ENCODE measurements at regions not wholly inside any gene's neighbourhood (a gene's known extent, or its start where the extent isn't known, plus 50 kb on each side); places are given as distances from the start of the nearest gene placed in this dataset.

DNA sequence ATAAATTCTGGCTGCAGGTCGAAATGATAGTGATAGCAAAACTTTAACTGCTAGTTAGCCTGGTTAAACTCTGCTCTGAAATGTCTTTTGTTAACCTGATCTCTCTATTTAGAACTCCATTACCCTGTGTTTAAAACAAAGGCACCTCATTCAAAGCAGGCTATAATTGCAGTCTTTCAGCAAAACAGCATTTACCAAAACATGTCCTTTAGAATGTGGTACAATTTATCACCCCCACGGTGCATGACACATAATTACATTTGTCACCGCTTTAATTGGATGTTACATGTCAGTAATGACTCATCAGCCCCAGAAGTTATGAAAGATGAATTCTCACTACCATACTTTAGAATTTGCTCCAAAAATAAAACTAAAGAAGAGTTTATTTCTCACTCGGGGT, 295.4 kb downstream of the TOX3 start:
- ATAC-seq = no peak
- intact Hi-C loops (cut with DNase I, micrococcal nuclease) = no loop called here
- no peak for DNase-seq

DNA sequence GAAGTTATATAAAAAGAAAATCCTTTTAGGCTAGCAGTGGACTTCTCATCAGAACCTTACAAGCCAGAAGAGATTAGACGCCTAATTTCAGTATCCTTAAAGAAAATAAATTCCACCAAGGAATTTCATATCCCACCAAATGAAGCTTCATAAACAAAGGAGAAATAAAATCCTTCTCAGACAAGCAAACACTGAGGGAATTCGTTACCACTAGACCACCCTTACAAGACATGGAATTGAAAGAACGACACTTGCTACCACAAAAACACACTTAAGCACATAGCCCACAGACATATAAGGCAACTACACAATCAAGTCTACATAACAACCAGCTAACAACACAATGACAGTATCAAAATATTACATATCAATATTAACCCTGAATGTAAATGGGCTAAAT, 299.2 kb downstream of the TOX3 start:
- no peak for ATAC-seq
- no peak for DNase-seq
- intact Hi-C loops (cut with DNase I, micrococcal nuclease) = no loop called here

DNA sequence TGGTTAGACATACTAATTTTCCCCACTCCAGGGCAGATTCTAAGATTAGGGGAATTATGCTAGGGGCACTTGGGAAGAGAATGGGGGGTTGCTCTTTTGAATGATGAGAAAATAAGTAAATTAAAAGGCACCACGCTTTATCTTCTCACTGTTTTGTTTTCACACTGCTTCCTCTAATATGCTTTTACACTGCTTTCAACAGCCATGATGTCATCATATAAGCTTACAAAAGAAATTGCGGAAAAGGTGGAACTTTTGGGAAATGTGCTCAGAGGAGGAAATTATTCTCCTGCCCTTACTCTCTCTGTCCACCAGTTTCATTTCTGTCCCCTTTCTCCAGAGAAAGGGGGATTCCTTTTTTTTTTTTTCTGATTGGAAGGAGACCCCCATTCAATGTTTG, 308.2 kb downstream of the TOX3 start:
- DNase-seq (no peak), ATAC-seq (no peak)
- intact Hi-C loops (cut with DNase I, micrococcal nuclease) = no loop called here

DNA sequence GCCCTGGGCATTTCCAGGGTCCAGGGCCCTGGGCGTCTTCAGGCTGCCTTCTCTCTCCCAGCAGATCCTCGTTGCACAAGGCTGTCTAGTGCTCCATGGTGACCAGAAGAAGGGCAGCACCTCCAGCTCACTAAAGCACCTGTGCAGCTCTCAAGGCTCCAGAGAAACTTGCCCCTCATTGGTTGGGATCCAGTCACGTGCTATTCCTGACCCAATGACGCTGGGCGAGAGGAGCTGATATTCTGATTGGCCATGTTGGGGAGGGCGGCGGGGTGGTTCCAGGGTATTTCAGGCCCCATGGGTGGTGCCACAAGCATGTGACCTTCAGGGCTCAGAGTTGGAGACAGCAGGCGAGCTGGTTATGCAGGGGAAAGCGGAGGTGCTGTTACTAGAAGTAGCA, 309.1 kb downstream of the TOX3 start:
- DNase-seq (no peak), ATAC-seq (no peak)
- intact Hi-C loops (cut with DNase I, micrococcal nuclease) = no loop called here

DNA sequence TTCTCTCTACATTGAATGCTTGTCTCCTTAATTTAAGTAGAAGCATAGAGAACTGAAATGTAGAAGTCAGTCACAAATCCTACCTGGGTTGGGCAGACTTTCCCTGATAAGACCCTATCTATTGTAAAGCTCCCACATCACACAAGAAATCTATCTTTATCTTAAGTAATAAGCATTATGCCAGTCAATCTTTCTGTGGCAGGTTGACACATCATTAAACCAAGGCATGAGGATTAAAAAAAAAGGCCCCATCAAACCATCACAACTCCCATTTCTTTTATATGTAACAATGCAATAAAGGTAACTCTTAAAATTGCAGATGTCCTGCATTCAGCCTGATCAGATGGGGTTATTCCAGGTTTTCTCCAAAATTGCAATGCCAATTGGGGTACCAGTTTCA, 311.8 kb downstream of the TOX3 start:
- DNase-seq = no peak
- ATAC-seq = no peak

DNA sequence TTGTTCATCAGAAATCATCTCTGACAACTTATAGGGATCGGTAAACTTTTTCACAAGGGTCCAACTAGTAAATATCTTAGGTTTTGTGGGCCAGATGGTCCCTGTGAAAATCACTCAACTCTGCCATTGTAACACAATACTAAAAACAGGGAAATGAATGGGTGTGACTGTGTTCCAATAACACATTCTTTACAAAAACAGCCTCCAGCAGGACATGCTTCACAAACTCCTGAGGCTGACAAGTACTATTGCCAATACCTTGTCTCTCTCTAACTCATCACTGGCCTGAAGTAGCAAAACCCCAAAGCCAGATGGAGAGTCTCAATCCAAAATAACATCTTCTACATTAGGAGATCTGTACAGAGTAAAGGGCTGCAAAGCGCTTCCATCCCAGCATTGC, 312.3 kb downstream of the TOX3 start:
- intact Hi-C loops (cut with DNase I, micrococcal nuclease) = no loop called here
- ATAC-seq (no peak), DNase-seq (no peak)

More for the DNA sequence above, 311.8 kb downstream of the TOX3 start:
- intact Hi-C loops (cut with DNase I, micrococcal nuclease) = no loop called here

DNA sequence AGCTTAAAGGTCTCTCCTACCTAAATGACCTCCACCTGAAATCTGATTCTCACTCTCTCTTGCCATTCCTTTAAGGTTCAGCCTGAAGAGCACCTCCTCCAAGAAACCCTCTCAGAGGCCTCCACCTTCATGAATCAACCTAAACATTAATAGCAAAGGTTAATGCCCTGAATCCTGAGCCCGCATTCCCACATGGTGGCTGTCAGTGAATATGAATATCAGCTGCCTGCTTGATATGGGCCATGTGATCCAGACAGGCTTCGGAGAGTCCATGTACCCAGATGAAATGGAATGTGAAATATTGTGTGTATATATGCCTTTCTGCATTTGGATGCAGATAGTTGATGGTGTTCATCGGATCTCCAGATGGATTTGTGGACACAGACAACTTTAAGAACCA, 317.5 kb downstream of the TOX3 start:
- no peak for ATAC-seq
- intact Hi-C loops (cut with DNase I, micrococcal nuclease) = no loop called here
- DNase-seq = no peak

DNA sequence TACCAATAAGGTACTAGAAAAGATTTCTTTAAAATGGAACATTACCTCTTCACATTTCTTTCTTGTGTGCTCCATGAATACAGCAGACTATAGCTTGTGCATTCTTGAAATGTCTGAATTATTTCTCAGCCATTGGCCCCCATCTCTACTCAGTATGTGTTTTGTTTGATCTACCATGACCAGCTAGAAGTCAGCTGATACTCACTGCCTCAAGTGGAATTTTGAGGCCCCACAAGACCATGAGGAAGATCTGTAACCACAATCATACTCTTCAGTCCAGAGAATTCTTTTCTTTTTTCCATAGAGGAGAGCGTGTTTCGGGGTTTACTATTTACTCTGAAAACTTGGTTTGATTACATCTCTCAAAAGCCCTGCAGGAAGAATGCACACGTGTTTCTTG, 319.1 kb downstream of the TOX3 start:
- intact Hi-C loops (cut with DNase I, micrococcal nuclease) = no loop called here
- no peak for DNase-seq
- ATAC-seq = no peak

DNA sequence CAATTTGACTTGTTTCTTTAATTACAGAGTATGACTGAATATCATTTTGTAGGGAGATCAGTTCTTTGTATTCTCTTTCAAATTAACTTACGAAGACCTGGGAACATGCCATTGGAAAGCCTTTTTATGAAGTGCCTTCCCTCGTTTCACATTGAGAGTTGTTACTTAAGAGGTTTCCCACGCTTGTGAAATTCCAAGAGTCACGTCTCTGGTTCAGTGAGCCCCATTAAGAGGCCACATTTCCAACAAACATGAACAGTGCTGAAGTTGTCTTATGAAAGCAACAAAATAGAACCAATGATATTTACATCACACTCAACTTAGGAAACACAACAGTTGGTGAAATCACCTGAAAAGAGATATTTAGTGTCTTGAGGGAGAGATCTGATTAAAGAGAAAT, 334.1 kb downstream of the TOX3 start:
- DNase-seq (no peak), ATAC-seq (no peak)
- intact Hi-C loops (cut with DNase I, micrococcal nuclease) = no loop called here

DNA sequence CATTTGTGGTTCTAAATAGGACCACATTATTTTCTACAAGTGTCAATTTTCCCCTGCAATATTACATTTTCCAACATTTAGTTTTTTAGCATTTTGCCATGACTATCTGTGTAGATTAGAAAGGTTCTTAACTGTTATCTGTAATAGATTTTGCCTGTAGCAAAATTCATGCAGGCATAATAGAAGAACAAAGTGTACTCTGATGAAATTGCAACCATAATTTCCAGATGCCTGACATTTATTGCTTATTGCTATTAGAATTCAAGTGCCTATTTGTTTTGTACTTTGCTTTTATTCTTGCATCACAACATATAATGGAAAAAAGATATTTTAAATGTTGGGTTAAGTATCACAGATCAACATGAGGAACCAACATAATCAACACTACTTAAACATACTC, 337.7 kb downstream of the TOX3 start:
- intact Hi-C loops (cut with DNase I, micrococcal nuclease) = no loop called here
- no peak for ATAC-seq
- DNase-seq = no peak

DNA sequence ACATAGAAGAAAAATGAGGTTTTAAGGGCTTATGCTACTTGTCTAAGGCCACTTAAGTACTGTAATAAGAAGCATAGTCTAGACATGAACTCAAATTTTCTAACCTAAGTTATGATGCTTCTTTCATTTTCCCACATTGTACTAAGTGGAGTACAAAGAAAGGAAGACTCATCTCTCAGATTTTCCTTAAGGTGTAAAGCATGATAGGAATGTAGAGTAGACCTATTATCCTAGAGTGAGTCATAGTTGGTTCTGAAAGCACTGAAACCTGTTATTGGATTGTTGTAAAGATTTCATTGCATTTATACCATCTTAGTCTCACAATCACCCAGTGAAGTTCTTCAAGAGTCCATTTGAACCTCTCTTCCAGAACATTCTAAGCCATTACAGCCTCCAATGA, 343.8 kb downstream of the TOX3 start:
- ATAC-seq (no peak), DNase-seq (no peak)
- intact Hi-C loops (cut with DNase I, micrococcal nuclease) = no loop called here

DNA sequence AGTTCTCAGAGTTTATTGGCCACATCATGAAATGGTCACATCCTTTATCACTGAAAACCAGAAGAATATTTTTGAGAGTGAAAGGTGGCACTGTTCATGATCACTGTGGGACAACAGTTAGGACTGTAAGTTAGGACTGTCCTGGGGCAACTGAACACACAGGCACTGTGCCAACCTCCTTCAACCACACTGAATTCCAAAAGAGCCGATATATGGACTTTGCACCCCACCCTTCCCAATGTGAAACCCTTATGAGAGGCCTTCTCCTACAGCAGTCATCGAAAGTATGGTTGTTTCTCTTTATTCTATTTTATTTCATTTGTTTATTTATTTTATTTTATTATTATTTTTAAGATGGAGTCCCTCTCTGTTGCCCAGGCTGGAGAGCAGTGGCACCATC, 353.5 kb downstream of the TOX3 start:
- intact Hi-C loops (cut with DNase I, micrococcal nuclease) = loop anchor here in 1 of 2 donors (5.0 kb wide), 2 partner anchors 714 to 829 kb away; no protein-coding TSS in a partner anchor
- DNase-seq (peak in 1 of 2 donors; percentile 16), ATAC-seq (peak; percentile 39)

DNA sequence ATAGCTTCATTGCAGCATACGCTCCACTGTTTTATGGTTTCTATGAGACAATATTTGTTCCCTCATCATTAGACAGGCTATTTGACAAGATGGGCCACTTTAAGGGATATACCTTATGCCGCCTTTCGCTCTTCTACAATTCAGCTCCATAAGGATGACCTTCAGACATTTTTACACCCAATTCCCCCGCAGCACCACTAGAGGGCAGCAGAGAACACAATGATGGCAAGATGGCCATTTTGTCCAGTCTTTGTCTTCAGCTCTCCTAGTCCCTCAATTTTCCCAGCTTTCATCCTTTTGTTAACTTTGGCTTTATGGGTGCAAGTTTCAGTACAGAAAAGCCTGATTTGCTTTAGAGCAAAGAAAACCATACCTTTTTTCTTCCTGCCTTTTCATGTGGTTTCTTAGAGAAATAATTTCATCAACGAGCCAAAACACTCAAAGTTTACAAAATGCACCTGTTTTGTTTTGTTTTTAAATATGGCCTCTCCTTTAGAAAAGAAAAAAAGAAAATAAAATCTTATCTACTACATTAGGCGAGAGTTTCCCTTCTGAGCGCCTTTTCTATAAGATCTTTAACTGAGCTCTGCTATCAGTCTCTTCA, 355.3 kb downstream of the TOX3 start:
- DNase-seq = peak; percentile 45 to 61
- ATAC-seq = peak; percentile 77
- intact Hi-C loops (cut with DNase I, micrococcal nuclease) = loop anchor here in 1 of 2 donors (5.0 kb wide), 2 partner anchors 716 to 831 kb away; no protein-coding TSS in a partner anchor

DNA sequence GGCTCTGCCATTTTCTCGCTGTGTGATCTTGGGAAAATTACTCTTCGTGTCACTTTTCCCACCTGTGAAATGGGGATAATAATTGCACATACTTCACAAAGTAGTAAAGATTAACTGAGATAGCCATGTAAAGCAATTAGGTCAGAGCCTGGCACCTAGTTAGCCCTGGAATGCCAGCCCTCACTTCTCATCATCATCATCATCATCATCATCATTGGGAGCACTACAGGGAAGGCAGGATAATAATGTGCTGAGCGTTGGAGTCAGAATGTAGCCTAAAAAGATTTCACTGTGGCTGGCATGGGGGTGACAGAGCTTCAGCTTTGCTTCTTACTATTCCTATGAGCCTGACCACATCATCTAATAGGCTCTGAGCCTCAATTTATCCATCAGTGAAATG, 362.6 kb downstream of the TOX3 start:
- no peak for ATAC-seq
- no peak for DNase-seq
- intact Hi-C loops (cut with DNase I, micrococcal nuclease) = no loop called here

DNA sequence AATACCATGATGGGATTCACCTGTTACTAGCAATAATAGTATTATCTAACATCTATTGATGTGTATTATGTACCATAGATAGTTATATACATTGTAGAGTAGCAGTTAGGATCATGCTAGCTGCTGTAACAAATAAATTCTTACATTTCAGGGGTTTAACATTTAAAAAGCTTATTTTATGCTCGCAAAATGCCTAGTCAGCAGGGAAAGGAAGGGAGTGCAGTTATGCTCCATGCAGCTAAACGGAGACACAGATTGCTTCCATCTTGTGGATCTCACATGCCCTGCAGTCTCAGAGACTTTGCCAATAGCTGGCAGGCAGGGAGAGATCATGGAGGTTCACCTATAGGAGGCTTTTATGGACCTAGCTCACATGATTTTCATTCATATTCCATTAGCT, 364.1 kb downstream of the TOX3 start:
- intact Hi-C loops (cut with DNase I, micrococcal nuclease) = no loop called here
- DNase-seq (no peak), ATAC-seq (no peak)

DNA sequence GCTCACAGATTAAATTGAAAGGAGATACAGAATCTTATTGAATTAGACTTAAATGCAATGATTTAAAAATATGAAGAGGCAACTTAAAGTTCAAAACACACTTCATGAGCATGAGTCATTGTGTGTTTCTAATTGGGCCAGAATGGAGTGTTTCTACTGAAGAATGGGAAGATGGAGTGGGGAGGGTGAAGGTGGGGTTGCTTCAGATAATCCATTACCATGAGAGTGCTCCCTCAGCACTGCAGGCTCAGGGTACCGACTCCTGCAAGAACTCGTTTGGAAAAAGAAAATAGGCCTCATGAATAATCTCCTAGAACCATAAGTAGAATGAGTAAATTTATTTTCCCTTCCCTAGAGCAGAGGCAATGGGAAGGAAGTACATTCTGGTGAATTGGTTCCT, 372.8 kb downstream of the TOX3 start:
- intact Hi-C loops (cut with DNase I, micrococcal nuclease) = no loop called here
- no peak for DNase-seq
- no peak for ATAC-seq

DNA sequence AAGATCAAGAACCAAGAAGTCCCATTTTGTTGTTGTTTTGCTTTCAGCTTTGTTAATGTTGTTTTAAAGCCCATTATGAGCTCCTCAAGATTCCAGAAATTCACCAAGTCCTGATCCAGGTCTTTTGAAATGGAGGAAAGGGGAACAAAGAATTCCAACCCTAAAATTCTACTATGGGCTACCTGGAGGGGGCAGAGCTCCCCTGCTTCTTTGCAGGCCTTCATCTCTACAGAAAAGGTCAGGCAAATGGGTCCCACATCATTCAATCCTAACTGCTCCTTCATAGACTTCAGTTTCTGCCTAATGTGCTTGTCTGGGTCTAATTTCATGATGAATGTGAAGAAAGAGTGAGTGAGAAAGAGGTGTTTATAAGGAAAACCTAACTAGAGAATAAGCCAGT, 375.5 kb downstream of the TOX3 start:
- ATAC-seq (no peak), DNase-seq (no peak)
- intact Hi-C loops (cut with DNase I, micrococcal nuclease) = no loop called here

DNA sequence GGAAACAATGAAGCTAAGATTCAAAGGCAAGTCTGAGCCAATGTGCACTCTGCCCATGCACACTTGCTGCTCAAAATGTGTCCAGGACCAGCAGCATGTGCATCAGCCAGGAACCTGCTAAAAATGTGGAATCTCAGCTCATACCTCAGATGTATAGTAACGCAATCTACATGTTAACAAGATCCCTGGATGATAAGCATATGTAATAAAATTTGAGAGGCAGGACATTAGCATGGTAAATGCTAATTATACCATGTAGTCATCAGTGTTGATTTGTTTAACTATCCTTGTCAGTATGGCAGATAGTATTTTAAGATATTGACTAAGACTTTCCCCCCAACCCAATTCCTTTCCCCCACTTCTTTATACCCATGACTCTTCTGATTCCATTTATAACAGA, 379.6 kb downstream of the TOX3 start:
- intact Hi-C loops (cut with DNase I, micrococcal nuclease) = no loop called here
- ATAC-seq (no peak), DNase-seq (no peak)

DNA sequence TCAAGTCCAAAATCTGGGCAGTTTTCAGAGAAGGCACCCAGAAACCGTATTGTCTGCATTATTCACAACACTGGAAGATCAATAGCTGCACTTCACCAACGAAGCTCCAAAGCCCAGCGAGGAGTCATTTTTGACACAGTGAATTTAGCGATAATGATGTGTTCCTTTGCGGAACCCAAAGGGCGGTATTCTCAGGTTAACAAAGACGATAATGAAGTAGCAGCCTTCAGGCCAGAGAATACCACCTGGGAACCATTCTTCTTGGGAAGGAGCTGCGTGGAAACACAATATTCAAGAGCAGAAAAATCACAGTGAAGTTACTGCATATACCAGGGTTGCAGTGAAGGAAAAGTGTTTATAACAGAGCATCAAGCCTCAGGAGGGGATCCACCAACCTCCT, 381.0 kb downstream of the TOX3 start:
- ATAC-seq (no peak), DNase-seq (no peak)
- intact Hi-C loops (cut with DNase I, micrococcal nuclease) = no loop called here

DNA sequence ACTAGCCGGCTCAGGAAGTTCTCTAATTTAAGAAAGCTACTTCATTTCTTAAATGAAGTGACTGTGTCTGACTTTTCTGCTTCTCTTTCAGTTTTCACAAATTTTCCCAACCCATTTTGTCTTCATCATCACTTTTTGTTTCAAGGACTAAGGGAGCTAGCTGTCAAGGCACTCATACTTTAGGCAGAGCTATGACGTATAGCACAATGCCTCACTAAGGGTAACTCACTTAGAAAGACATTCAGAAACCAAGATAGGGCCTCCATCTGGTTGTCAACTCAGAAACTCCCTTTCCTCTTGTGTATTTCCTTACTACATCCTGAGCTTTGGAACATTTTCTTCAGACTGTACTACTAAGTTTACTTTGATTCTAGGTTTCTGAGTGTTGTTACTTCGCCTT, 397.9 kb downstream of the TOX3 start:
- DNase-seq (no peak), ATAC-seq (no peak)
- intact Hi-C loops (cut with DNase I, micrococcal nuclease) = no loop called here

DNA sequence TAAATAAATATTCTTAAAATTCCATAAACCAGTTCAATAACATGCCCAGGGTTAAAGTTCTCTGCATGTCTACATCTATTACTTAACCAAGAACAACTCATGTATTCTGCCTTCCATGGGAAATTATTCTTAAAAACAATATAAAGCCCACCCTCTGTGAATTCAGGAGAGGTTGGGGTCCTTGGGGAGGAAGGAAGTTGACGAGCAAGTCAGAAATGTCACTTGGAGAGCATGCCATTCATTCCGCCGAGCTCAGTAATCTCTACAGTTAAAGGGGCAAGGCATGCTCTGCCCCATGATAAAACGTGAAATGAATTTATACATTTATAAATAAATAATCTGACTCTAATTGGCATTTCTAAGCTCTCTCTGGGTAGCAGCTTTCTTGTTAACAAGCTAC, 405.1 kb downstream of the TOX3 start:
- intact Hi-C loops (cut with DNase I, micrococcal nuclease) = no loop called here
- DNase-seq = no peak
- no peak for ATAC-seq

DNA sequence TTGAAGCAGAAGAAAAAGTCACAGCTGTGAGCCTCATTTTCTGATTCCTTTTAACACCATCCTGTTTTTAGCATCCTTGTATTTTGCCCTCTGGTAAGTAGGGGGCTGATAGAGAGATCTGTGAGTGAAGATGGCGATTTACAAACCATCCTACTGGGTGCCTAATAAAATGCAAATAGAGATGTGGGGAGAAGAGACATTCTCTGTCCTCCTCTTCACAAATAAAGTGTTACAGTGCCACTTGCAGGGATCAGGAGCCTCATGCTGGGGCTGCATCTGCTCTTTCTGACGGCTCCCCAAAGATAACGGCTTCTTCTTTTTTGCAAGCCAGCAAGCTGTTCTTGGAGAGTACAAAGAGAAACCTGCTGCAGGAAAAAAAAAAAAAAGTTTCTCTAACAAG, 418.6 kb downstream of the TOX3 start:
- ATAC-seq (no peak), DNase-seq (no peak)
- intact Hi-C loops (cut with DNase I, micrococcal nuclease) = no loop called here

Measured in left colon (tissue), 2 donors.